A673 (cell line): ENCODE measurements at regions not wholly inside any gene's neighbourhood (a gene's known extent, or its start where the extent isn't known, plus 50 kb on each side); places are given as distances from the start of the nearest gene placed in this dataset.

Experiments
- CTCF ChIP-seq: fragments of 300-800, 200-600 bp; sonication (generic); conservative IDR thresholded peaks from 2 replicates; pipeline ENCODE4 v1.5.1; 2017; ENCODE audit warnings: low read depth, mild to moderate bottlenecking, antibody characterized with exemption, low read length, moderate library complexity, mixed read lengths
- EZH2 ChIP-seq: fragments of 200-600 bp; sonication (generic); IDR thresholded peaks from 2 replicates; pipeline ENCODE4 v1.6.1; 2017; ENCODE audit warnings: borderline replicate concordance, low read depth, mild to moderate bottlenecking, mixed read lengths, antibody characterized with exemption, low read length; ENCODE audit not compliant: poor library complexity, severe bottlenecking

DNA sequence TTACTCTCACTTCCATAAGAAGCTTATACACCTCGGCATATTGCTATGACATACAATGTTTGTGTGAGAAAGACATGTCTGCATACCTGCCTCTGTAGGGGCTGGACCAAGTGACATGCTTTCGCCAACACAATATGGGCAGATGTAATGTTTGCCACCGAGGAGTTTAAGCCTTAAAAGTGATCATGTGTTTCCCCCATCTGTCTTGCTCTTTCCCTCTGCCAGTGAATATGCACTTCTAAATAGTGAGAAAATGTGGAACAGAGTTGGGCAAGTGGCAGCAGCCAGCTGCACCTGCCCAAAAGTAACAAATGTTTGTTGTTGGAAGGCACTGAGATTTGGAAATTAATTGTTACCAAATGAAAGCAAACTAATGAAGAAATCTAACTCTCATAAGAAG is 274.8 kb upstream of the BTBD3 start:
- TF ChIP-seq CTCF (no peak), EZH2 (no peak)
